SK-MEL-5 (cell line): ENCODE measurements at regions not wholly inside any gene's neighbourhood (a gene's known extent, or its start where the extent isn't known, plus 50 kb on each side); places are given as distances from the start of the nearest gene placed in this dataset.
"Not testable (repeated sequence)": the region's sequence is repeated elsewhere in the genome, so short reads cannot be mapped to it uniquely, and the experiment has no call there.

Experiments used
- DNase-seq: peaks from one replicate; pipeline ENCODE4 v3.0.0-alpha.2; 2016; ENCODE audit warnings: low read depth, low spot score
- in situ Hi-C: cut with HindIII; loops from 2 replicates; pipeline ENCODE4 v1.10.0; 2016; ENCODE audit warnings: low sequenced_read_pairs, high pct_unique_total_duplicates, low pct_unique_long_range_greater_than_20kb

- no peak for DNase-seq
- in situ Hi-C loops = loop anchor here (25.0 kb wide), 1 partner anchor 174 kb away; no protein-coding TSS in a partner anchor
These were observed 50.9 kb upstream of the MITF start for GRCh38 chr3:69688400-69688799.

DNA sequence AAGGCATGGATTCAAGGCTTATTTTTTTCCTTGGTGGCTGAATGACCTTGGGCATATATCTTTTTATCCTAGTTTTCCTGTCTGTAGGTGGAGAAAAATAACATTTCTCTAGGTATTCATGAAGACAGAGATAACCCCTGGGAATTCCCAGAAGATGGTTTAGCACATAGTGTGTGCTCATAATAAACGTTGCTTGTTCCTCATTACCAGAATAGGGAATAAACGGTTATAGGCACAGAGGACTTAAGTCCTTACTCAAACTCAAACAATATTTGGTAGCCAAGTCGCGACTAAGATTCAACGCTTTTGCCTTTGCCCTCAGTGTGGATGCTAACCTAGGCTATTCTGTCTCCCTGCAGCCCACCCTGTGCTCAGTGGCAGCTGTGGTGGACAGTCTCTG is 51.6 kb upstream of the MITF start:
- DNase-seq = no peak
- in situ Hi-C loops = loop anchor here (25.0 kb wide), 1 partner anchor 175 kb away; no protein-coding TSS in a partner anchor

DNA sequence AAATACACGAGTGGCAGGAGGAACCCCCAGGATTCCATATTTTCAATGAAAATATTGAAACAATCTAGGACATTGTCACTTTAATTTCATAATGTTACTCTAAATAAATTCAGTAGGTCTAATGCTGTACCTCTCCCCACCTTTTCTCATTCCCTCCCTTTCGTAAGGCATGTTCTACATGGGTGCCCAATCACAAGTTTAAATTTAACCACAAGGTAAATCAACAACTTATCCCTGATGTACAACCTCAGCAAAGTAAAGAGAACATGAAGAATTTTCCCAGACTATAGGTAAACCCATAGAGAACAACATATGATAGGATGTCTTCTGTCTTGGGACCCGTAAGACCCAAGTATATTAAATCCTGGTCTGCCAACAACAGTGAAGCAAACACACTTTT is 53.2 kb upstream of the MITF start:
- in situ Hi-C loops = loop anchor here (25.0 kb wide), 1 partner anchor 176 kb away; no protein-coding TSS in a partner anchor
- no peak for DNase-seq

- in situ Hi-C loops = loop anchor here (25.0 kb wide), 1 partner anchor 178 kb away; no protein-coding TSS in a partner anchor
These were observed 54.8 kb upstream of the MITF start for GRCh38 chr3:69684309-69684961.

GRCh38 chr3:69683082-69683806 is 56.0 kb upstream of the MITF start:
- no peak for DNase-seq
- in situ Hi-C loops = loop anchor here (25.0 kb wide), 1 partner anchor 179 kb away; no protein-coding TSS in a partner anchor

More at GRCh38 chr3:69684309-69684961, 54.8 kb upstream of the MITF start:
- DNase-seq = no peak

DNA sequence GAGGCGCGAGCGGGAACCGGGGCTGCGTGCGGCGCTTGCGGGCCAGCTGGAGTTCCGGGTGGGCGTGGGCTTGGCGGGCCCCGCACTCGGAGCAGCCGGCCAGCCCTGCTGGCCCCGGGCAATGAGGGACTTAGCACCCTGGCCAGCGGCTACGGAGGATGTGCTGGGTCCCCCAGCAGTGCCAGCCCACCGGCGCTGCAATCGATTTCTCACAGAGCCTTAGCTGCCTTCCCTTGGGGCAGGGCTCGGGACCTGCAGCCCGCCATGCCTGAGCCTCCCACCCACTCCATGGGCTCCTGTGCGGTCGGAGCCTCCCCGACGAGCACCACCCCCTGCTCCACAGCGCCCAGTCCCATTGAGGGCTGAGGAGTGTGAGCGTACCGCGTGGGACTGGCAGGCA is 61.8 kb upstream of the MITF start:
- in situ Hi-C loops = loop anchor here (25.0 kb wide), 1 partner anchor 185 kb away; no protein-coding TSS in a partner anchor
- not testable (repeated sequence) for DNase-seq

GRCh38 chr3:69675786-69676530 is 63.3 kb upstream of the MITF start:
- peak; percentile 60 for DNase-seq
- in situ Hi-C loops = loop anchor here (25.0 kb wide), 1 partner anchor 186 kb away; no protein-coding TSS in a partner anchor

GRCh38 chr3:69674752-69675151 is 64.5 kb upstream of the MITF start:
- no peak for DNase-seq
- in situ Hi-C loops = loop anchor here (25.0 kb wide), 2 partner anchors 188 to 512 kb away; no protein-coding TSS in a partner anchor

GRCh38 chr3:69671082-69671952 is 67.9 kb upstream of the MITF start:
- DNase-seq = peak; percentile 80
- in situ Hi-C loops = loop anchor here (25.0 kb wide), 1 partner anchor 509 kb away; no protein-coding TSS in a partner anchor

DNA sequence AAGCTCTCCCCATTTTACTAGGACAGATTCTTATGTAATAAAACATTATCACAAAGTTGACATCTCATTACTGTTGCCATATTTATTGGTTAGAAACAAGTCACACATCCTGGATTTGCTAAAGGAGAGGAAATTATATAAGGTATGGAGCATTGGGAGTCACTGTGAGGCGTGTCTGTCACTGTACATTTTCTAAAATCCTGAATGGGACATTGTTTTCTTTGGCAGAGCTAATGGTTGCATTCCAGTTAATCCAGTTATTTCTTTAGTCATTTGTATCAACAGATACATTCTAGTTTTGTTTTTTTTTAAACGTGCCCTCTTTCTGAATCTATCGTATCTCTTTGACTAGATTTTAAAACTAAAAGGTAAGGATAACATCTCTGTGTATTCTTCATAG is 70.2 kb upstream of the MITF start:
- no peak for DNase-seq
- in situ Hi-C loops = loop anchor here (25.0 kb wide), 1 partner anchor 507 kb away; no protein-coding TSS in a partner anchor

DNA sequence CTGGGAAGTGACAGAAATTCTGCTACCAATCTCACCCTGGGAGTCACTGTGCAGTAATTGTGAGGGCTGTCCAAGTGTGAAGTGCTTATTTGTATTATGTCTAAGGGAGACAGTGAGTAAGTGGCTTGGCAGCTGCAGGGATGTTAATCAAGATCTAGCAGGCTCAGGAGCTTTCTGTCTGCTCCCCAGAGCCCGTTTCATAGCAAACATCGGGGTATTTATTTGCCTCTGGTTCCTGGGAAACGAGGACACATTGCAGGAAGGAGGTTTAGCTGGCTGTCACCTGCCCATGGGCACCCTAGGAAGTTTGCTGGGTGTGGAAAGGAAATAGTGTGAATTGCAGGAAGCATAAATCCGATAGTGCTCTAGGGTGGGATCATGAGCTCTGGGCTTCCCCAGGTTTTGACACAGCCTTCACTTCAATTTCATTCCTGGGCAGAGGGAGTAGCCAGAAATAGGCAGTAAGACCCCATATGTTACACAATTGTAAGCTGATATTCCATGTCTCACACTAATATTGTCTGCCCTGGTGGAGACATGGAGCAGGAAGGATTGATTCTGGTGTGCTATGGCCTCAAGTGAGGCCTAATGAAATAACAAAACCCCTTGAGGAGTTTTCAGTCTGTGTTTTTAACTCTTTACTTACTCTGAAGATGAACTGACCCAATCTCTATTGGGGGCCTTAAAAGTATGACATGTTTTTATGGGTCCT is 74.1 kb upstream of the MITF start:
- in situ Hi-C loops = loop anchor here (25.0 kb wide), 1 partner anchor 503 kb away; no protein-coding TSS in a partner anchor
- DNase-seq = no peak

- in situ Hi-C loops = loop anchor here (25.0 kb wide), 1 partner anchor 498 kb away; no protein-coding TSS in a partner anchor
- DNase-seq = no peak
These were observed 78.6 kb upstream of the MITF start for GRCh38 chr3:69660631-69661030.

GRCh38 chr3:69659180-69659910 is 79.9 kb upstream of the MITF start:
- in situ Hi-C loops = loop anchor here (25.0 kb wide), 1 partner anchor 497 kb away; no protein-coding TSS in a partner anchor
- DNase-seq = no peak

DNA sequence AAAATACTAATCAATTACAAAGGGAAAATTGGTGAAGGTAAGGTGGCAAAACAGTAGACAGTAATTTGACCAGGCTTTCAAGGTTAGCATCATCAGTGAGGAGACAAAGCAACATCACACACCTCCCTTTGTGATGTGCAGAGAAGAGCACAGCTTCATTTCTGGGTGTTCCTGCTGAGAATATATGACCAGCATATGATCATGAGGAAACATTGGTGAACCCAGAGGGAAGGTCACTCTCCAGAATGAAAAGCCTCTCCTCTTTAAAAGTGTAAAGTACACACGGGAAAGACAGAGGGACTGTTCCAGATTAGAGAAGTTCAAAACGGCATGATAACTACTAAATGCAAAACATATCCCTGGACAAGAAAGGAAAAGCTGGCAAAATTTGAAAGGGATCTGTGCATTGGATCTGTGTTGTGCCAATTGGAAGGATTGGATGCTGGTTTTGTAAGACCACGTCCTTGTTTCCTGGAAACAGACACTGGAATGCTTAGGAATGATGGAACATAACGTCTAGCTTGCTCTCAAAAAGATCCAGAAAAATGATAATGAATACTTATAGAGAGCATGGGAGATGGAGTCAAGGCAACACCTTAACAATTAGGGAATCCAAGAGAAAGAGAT is 80.6 kb upstream of the MITF start:
- DNase-seq = no peak
- in situ Hi-C loops = loop anchor here (25.0 kb wide), 1 partner anchor 496 kb away; no protein-coding TSS in a partner anchor

- not testable (repeated sequence) for DNase-seq
- in situ Hi-C loops = loop anchor here (25.0 kb wide), 1 partner anchor 495 kb away; no protein-coding TSS in a partner anchor
These were observed 82.2 kb upstream of the MITF start for GRCh38 chr3:69657030-69657429.
